H54 (cell line): ENCODE measurements at regions not wholly inside any gene's neighbourhood (a gene's known extent, or its start where the extent isn't known, plus 50 kb on each side); places are given as distances from the start of the nearest gene placed in this dataset.
"Not testable (repeated sequence)": the region's sequence is repeated elsewhere in the genome, so short reads cannot be mapped to it uniquely, and the experiment has no call there.

Experiments used
- DNase-seq: peaks from one replicate; pipeline ENCODE4 v3.0.0; 2011; ENCODE audit warnings: low spot score, mixed read lengths; ENCODE audit not compliant: insufficient read length
- FAIRE-seq: peaks from 3 replicates; lab custom pipeline; 2011; peaks lifted over from hg19 to GRCh38; lab: Jason Lieb, UNC
- POLR2A ChIP-seq: IDR thresholded peaks from 2 replicates; pipeline ENCODE4 v1.6.1; 2011; ENCODE audit warnings: low read depth, mild to moderate bottlenecking, low read length

DNA sequence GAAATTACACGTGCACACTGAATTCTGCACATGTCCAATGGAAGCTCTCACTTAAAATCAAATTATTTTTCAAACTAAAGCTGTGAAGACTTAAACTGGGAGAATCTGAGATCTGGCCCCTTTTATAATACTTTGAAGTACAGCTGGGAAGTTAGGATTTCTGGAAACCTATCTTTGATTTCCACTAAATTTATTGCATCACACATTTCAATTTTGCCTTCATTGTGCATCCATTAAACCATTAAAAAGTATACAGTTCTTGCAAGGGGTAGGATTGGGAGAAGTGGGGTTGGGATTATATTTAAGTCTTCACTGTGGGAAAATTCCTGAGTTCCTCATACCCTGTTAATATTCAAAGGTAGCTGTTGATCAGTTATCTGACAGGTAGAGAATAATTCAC is 1229.6 kb upstream of the ZEB2 start:
- no peak for FAIRE-seq
- DNase-seq, result no peak
- TF ChIP-seq POLR2A, result no peak

GRCh38 chr2:145748927-145749326 is 1229.0 kb upstream of the ZEB2 start:
- no peak for TF ChIP-seq POLR2A
- DNase-seq (no peak), FAIRE-seq (no peak)

- no peak for TF ChIP-seq POLR2A
- no peak for FAIRE-seq
- no peak for DNase-seq
Observed at GRCh38 chr2:145747715-145748114, 1227.8 kb upstream of the ZEB2 start.

- DNase-seq, FAIRE-seq: not testable (repeated sequence)
Observed at GRCh38 chr2:145745387-145745721, 1225.4 kb upstream of the ZEB2 start.

DNA sequence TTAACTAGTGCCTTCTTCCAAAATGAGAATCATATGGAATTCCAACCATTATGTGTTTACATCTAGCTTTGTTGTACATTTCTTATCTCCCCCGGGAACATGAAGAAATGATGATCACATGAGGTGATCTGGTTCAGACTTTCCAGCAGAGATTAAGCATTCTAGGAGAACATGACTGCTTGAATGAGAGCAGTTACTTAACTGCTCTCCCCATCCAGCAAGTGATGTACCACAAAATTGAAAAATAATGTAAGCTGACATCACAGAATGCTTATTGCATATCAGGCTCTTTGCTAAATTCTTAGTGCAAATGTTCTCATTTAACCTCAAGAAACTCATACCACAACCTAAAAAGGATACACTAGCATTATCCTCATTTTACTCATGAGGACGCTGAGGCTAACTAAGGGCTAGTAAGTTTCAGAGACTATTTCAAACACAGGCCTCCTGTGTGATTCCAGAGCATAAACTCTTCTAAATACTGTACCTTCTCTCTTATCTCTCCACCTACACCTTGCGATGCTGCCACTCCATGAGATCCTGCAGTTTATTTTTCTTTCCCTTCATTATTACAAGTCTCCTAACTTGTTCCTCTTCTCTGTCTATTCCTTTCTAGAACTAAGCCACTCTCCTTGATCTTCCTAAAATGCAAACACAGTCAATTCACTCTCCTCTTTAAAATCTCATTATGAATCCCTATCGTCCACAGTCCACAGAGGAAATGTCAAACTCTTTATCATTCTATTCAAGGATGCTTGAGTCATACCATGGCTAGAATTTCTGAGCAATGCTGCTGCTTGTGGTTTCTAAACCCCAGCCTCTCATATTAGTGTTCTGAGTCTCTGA is 1224.8 kb upstream of the ZEB2 start:
- peak; percentile 16 for DNase-seq

DNA sequence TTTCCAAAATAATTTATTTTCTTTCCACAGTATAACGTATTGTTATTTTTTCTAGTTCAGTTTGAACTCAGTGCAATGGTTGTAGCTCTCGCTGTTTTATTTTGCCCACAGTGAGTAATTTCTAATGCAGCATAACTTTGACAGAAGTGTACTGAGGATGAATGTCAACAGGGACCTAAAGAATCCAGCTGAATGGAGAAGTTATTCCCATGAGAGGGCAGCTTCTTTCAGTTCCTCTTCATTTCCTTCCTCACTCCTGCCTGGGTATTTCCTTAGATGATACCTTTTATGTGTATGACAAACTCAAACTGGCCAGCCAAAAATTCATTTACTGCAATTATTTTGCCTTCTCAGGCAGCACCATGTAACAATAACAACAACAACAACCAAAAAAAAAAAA is 1223.1 kb upstream of the ZEB2 start:
- FAIRE-seq, result no peak
- DNase-seq, result no peak
- TF ChIP-seq POLR2A, result no peak

More for the DNA sequence above, 1224.8 kb upstream of the ZEB2 start:
- no peak for TF ChIP-seq POLR2A
- peak; percentile 98 for FAIRE-seq

GRCh38 chr2:145741636-145742035 is 1221.7 kb upstream of the ZEB2 start:
- no peak for DNase-seq
- no peak for FAIRE-seq
- TF ChIP-seq POLR2A, result no peak

GRCh38 chr2:145741181-145741580 is 1221.3 kb upstream of the ZEB2 start:
- no peak for TF ChIP-seq POLR2A
- FAIRE-seq (no peak), DNase-seq (no peak)

- DNase-seq (no peak), FAIRE-seq (peak; percentile 68)
- TF ChIP-seq POLR2A, result no peak
Observed at GRCh38 chr2:145740302-145740701, 1220.4 kb upstream of the ZEB2 start.

DNA sequence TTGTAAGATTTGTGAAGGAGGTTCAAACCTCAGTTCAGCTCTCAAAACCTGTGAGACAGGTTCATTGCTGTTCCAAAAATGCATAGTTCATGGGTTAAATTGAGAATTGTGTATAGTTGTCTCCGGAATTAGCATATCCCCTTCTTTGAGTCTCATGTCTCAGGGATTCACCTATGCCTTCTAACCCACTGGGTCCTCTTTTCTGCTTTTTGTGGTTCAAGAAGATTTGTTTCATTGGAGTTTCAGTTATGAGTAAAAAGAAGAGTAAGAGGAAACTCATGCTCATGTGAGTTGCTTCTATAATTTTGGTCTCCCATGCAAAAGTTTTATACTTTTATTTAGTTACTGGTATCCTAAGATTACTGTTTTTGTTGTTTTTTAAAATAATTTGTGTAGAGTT is 1219.8 kb upstream of the ZEB2 start:
- no peak for DNase-seq
- no peak for FAIRE-seq
- TF ChIP-seq POLR2A, result no peak

DNA sequence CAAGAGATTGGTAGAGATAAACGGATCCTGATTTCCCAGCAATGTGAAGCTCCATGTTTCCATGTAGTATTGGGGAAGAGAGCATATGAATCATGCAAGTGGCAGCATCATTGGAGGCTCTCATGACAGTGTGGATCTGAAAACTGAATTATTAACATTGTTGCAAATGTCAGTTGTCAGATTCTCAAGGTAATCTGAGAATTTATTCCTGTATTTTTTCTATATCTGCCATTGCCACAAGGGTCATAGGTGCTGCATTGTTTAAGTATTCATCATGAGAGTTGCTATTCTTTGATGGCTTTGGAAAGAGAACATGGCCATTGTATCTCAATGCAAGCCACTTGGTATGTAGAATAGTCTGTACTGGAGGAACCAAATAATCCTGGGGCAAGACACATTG is 1217.0 kb upstream of the ZEB2 start:
- TF ChIP-seq POLR2A, result no peak
- FAIRE-seq (no peak), DNase-seq (no peak)

- TF ChIP-seq POLR2A, result no peak
- DNase-seq (no peak), FAIRE-seq (no peak)
Observed at GRCh38 chr2:145731467-145731866, 1211.5 kb upstream of the ZEB2 start.

DNA sequence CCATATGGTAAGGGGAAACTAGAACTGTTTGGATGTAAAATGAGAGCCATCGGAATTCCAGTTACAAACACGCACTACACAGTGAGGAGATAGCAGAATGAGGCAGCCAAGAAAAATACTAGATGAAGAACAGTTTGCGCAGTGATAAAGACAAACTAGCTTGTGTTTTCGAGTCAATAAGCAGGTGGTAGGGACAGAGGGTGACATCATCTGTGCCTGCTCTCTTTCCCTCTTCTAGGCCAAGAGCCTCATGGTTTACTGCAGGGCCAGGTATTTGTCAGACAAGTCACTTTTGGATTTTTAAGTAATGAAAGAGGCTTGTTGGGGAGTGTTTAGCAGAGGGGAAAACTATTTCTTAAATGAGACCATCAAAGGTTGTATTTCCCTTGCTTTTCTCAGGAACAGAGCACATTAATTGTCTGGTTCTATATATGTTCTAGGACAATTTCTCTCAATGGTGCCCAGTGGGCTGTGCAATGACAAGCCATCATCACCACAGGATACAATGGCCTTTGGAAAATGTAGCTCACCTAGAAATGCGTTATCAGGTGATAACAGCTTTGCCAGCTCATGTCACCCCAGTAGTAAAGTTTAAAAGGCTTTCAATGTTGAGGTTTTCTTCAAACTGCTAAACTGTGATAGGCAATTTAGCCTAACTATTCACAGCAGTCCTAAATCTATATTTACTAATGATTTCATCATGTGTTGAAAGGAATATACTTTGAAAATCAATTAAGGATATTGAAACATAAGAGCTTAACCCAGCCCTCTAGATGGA is 1210.3 kb upstream of the ZEB2 start:
- TF ChIP-seq POLR2A, result no peak
- FAIRE-seq, result no peak
- no peak for DNase-seq

DNA sequence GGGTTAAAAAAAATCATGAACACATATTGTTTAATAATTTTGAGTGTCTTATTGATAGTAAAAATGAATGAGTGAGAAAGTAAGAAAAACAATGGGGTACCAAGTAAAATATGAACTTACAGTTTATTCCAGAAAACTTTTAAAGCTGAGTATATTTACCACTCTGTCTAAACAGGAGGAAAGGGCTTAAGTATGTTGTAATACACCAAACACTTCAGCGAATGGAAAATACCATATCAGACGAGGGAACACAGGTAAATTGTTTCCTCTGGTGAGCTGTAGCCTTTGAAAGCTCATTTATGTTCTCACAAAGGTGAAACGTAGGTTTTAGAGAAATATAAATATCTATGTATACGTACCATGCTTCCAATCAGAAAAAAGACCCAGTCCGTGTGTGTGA is 1209.6 kb upstream of the ZEB2 start:
- no peak for TF ChIP-seq POLR2A
- FAIRE-seq, result no peak

GRCh38 chr2:145728511-145728910 is 1208.6 kb upstream of the ZEB2 start:
- no peak for TF ChIP-seq POLR2A
- DNase-seq, result no peak
- no peak for FAIRE-seq

More for the DNA sequence above, 1209.6 kb upstream of the ZEB2 start:
- no peak for DNase-seq
